ENCODE measurements at regions not wholly inside any gene's neighbourhood (a gene's known extent, or its start where the extent isn't known, plus 50 kb on each side); places are given as distances from the start of the nearest gene placed in this dataset.
A peak's percentile ranks its signal among the peaks of the same experiment; 100 is the strongest.

DNA sequence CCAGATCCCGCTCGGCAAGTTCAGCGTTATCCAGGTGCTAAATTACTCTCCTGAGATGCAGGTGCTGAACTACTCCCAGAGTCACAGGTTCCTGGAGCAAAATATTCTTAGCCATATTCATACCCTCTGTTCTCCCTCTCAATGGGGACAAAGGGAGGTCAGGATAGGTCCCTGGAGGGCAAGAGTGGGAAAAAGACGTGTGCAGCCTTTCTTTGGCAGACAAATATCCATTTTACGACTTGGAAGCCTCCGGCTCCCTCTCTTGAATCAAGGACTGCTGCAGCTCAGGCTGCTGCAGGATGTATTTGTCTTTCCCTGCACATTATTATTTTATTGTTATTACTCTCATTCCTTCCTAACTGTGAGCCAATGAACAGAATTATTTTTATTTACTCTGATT lies 590.2 kb downstream of the NR2F1-AS1 start:
- no peak overlapping the region for H3K27ac ChIP-seq
- TF ChIP-seq, protein P1, sequence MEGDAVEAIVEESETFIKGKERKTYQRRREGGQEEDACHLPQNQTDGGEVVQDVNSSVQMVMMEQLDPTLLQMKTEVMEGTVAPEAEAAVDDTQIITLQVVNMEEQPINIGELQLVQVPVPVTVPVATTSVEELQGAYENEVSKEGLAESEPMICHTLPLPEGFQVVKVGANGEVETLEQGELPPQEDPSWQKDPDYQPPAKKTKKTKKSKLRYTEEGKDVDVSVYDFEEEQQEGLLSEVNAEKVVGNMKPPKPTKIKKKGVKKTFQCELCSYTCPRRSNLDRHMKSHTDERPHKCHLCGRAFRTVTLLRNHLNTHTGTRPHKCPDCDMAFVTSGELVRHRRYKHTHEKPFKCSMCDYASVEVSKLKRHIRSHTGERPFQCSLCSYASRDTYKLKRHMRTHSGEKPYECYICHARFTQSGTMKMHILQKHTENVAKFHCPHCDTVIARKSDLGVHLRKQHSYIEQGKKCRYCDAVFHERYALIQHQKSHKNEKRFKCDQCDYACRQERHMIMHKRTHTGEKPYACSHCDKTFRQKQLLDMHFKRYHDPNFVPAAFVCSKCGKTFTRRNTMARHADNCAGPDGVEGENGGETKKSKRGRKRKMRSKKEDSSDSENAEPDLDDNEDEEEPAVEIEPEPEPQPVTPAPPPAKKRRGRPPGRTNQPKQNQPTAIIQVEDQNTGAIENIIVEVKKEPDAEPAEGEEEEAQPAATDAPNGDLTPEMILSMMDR (IDR thresholded peaks at IDR 0.05), result no peak
- TF ChIP-seq ZFX (IDR thresholded peaks at IDR 0.05; ENCODE audit: borderline replicate concordance), result no peak

DNA sequence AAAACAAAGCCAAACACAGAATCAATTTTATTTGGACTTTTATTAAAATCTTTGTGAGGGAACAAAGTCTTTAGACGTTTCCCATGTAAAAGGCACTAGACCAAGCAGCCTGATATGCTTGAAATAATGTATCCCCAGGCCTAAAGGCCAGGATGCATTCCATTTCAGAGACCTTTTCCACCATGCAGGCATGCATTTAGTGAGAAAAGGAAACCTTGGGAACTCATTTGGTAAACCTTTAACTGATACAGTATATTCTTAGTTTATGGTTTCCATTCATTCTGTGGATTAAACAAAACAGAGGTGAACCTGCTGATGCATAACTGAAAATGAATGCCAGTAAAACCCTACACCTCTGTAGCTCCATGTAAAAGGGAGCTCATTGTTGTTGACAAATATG lies 600.0 kb downstream of the NR2F1-AS1 start:
- H3K27ac ChIP-seq, result no peak overlapping the region
- no peak for TF ChIP-seq ZFX (IDR thresholded peaks at IDR 0.05; ENCODE audit: borderline replicate concordance)
- TF ChIP-seq, protein P1 (IDR thresholded peaks at IDR 0.05), result no peak

DNA sequence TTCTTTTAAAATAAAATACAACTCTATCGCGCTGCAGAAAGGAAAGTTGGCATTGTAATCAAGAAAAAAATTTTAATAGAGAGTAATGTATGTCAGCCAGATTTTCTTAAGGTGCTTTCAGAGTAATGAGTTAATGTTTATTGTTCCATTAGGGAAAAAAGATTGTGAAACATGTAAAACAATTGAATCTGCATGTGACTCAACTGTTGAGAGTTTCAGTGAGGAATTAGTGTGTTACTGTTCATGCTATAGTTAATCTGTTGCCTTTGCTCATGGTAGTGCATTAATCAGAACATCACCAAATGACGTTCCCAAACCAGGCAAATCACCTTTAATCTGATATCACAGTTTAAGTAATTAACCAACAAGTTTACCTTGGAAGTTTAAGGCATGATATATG lies 600.5 kb downstream of the NR2F1-AS1 start:
- no peak for TF ChIP-seq ZFX (IDR thresholded peaks at IDR 0.05; ENCODE audit: borderline replicate concordance)
- TF ChIP-seq, protein P1 (IDR thresholded peaks at IDR 0.05), result no peak
- H3K27ac ChIP-seq, result no peak overlapping the region

DNA sequence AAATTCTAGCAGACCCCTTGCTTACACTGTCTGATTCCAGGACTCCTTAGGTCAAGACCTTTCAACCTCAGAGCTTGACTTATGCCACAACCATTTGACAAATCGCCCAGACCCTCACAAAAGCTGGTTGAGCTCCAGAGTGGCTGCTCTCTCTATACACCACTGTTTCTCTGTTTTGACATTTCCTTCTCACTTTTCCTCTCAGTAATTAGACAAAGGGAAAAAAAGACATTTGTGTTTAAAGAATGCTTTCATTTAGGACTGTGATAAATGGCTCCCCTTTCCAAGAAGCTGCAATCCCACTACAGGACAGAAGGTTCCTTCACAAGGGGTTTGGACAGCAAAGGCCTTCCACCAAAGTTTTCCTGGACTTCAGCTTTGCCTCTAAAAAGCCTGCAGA lies 601.3 kb downstream of the NR2F1-AS1 start:
- TF ChIP-seq, protein P1 (IDR thresholded peaks at IDR 0.05), result no peak
- no peak for TF ChIP-seq ZFX (IDR thresholded peaks at IDR 0.05; ENCODE audit: borderline replicate concordance)
- H3K27ac ChIP-seq, result no peak overlapping the region

DNA sequence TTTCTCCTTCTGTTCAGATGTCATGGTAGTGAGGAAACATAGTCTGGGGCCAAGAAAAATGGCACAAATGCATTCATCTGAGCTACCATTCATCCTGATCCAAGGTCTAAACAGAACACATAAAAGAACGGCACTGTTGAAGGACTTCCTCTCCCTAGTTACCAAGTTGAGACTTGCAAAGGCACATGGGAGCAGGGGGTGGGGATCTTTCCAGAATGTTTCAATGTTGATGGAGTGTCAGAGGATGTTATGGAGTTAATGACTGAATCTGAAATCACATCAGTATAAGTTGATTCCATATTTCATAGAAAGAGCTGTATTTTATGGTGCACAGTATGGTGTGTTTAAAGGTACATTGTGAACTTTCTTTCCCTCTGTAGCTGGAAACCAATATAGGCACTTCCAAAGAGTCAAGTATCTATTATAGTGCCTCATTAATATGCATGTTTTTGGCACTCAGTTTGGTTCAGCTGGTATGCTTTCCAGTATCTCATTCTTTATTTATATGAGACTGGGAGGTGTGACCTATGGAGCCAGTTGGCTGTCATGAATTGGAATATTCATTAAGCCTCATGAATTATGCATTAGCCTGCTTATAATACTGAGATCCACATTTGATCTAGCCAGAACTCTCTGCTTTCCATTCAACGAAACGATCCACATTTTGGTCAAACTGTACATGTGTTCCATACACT lies 603.0 kb downstream of the NR2F1-AS1 start:
- TF ChIP-seq, protein P1 (IDR thresholded peaks at IDR 0.05), result no peak
- TF ChIP-seq ZFX (IDR thresholded peaks at IDR 0.05; ENCODE audit: borderline replicate concordance), result no peak
- H3K27ac ChIP-seq, result no peak overlapping the region

DNA sequence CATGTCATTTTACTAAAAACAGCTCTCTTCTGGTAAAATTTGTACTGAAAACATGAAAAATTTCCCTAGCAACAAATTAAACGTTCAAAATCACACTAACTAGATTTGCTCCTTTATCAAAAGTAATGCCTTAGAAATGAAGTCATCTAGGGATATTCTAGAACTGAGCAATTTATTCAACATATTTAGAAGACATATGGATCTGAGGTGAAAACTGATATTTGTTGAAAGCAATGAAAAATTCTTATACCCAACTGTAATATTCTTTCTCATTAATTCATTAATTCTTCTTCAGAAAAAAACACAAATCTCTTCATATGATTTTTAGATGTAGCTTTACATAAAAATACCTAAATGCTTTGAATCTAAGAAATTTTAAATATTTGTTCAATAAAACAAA lies 604.9 kb downstream of the NR2F1-AS1 start:
- H3K27ac ChIP-seq, result no peak overlapping the region
- no peak for TF ChIP-seq ZFX (IDR thresholded peaks at IDR 0.05; ENCODE audit: borderline replicate concordance)
- TF ChIP-seq, protein P1 (IDR thresholded peaks at IDR 0.05), result no peak

DNA sequence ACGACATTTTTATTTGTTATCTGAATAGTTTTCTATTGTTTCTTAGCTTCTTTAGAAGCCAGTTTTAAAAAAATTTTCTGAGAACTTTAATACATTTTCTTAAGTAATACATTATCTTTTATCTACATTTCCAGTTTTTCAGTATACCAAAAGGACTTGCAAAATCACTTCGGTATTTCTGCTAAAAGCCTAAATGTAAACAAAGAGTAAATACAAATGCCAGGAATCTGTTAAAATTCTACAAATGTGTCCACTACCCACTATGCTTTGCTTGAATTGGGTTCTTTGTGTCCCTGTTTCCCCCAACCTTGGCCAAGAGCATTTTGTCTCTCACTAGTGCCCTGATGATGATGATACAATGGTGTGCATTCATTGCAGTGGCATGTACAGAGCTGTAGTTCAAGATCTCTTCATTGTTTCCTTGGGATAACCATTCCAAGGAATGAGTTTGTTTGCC lies 611.2 kb downstream of the NR2F1-AS1 start:
- TF ChIP-seq, protein P1 (IDR thresholded peaks at IDR 0.05), result no peak
- TF ChIP-seq ZFX (IDR thresholded peaks at IDR 0.05; ENCODE audit: borderline replicate concordance), result no peak
- H3K27ac ChIP-seq, result peak overlapping the region; percentile 49
